ENCODE measurements at regions not wholly inside any gene's neighbourhood (a gene's known extent, or its start where the extent isn't known, plus 50 kb on each side); places are given as distances from the start of the nearest gene placed in this dataset.
A peak's percentile ranks its signal among the peaks of the same experiment; 100 is the strongest.
"Not testable (repeated sequence)": the region's sequence is repeated elsewhere in the genome, so short reads cannot be mapped to it uniquely, and the experiment has no call there.

DNA sequence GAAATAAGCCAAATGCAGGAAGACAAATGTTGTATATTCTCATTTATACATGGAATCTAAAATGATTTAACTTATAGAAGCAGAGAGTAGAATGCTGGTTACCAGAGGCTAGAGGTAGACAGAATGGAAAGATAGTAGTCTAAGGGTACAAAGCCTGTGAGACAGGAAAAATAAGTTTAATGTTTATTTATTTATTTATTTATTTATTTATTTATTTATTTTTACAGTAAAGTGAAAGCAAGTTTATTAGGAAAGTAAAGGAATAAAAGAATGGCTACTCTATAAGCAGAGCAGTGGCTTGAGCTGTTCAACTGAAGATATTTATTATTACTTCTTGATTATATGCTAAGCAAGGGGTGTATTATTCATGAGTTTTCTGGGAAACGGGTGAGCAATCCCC is 203.2 kb downstream of the LAS1L start:
- no peak for DNase-seq

DNA sequence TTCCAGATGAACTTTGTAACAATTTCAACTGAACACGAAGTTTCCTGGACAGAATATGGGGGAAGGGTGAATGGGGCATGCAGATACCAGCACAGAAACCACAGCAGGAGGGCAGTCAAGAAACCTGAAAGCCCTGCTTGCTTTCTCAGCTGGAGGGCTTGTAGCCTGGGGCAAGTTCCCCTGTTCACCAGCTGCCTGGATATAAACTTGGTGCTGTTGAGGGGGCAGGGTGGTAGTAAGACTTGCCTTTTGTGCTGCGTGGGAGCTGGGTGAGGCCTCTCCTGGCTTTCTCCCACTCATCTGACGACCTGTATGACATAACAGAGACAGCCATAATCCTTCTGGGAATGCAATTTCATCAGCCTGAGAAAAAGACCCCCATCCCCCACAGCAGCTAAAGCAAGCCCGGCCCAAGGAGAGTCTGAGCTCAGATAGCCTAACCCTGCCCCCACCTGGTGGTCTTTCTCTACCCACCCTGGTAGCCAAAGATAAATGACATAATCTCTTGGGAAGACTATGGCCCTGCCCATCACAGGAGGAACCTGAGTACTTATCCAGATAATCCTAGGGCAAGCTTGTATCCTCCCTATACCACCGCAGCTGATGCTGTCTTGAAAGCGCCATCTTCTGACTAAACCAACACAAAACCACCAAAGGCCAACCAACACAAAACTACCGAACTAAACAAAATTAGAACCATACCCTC is 234.3 kb downstream of the LAS1L start:
- no peak for DNase-seq

DNA sequence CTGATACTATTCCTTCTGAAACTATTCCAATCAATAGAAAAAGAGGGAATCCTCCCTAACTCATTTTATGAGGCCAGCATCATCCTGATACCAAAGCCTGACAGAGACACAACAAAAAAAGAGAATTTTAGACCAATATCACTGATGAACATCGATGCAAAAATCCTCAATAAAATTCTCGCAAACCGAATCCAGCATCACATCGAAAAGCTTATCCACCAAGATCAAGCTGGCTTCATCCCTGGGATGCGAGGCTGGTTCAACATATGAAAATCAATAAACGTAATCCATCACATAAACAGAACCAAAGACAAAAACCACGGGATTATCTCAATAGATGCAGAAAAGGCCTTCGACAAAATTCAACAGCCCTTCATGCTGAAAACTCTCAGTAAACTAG is 251.7 kb downstream of the LAS1L start:
- not testable (repeated sequence) for DNase-seq

DNA sequence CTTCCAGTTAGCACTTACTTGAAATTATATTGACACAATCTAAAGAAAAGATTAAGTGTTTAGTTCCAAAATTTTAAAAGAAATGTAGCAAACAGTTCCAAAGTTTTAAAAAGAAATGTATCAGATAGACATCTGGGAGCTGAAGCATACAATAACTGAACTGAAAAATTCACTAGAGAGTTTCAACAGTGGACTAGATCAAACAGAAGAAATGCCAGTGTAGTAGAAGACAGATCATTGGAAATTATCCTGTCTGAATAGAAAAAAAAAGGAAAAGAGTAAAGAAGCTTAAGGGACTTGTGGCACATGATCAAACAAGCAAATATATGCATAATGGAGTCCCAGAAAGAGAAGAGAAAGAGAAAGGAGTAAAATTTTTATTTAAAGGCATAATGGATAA is 261.4 kb downstream of the LAS1L start:
- no peak for DNase-seq

DNA sequence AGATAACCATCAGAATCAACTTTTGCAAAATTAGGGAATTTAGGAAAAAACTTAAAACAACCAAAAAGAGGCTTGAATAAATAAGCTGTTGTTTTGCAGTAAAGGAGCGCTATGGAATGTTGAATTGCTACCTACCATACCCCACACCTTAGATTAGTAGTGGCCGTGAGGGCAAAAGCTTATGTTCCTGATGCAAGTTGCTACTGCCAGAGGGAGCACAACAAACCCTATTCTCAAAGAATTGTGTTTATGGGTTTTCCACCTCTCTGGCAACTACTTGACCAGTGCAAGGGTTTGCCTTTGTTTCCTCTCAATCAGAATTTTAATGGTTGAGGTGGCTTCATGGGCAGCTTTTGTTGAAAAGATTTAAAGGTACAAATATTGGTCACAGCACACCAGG is 268.1 kb downstream of the LAS1L start:
- no peak for DNase-seq

DNA sequence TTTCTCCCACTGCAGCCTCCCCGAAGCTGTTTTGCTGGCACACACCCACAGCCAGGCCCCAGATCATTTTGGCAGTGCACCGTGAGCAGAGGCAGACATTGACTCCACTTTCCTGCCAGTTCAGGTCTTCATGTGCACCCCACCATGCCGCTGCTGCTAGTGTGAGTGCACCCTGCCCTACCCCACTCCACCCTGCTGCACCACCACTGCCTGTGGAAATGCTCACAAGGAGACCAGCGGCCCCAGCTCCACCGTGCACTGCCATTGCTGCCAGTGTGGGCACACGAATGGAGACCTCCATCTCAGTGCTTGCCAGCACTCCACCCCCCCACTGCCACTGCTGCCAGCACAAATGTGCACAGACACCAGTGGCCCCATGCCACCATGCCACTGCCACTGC is 277.6 kb upstream of the ZC4H2 start:
- DNase-seq: no peak

DNA sequence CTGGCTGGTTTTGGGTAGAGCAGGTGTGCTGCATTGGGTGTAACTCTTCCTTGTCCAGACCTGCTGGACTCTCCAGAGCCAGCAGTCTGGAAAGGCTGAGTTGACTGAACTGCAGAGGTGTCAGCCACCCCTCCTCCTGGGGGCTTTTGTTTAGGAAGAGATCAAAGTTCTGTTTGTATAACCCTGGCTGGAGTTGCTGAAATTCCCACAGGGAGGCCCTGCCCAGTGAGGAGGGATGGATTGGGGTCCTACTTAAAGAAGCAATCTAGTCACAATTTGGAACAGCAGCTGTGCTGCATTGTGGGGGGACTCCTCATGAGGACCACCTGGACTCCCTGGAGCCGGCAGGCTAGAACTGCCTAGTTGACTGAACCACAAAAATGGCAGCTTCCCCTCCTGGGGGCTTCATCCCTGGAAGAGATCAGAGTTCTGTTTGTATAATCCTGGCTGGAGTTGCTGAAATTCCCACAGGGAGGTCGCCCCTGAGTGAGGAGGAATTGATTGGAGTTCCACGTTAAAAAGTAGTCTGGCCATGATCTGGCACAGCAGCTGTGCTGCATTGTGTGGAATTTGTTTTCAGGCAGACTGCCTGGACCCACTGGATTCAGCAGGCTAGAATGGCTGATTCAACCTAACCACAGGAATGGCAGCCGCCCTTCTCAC is 264.9 kb upstream of the ZC4H2 start:
- no peak for DNase-seq

DNA sequence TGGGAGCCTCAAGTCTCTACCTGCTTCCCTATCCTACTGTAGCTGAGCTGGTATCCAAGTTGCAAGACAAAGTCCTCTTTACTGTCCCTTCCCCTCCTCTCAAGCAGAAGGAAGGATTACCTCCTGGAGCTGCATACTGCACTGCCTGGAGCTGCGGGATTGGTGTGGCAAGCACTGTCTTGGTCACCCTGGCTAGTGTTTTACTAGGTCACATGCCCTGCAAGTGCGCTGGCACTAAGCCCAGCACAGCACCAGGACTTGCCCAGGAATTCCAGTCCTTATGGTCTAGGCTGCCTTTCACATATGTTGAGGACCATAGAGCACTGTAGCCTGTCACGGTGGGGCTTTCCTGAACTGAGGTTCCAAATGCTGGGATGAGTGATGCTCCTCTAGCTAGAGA is 227.3 kb upstream of the ZC4H2 start:
- no peak for DNase-seq

DNA sequence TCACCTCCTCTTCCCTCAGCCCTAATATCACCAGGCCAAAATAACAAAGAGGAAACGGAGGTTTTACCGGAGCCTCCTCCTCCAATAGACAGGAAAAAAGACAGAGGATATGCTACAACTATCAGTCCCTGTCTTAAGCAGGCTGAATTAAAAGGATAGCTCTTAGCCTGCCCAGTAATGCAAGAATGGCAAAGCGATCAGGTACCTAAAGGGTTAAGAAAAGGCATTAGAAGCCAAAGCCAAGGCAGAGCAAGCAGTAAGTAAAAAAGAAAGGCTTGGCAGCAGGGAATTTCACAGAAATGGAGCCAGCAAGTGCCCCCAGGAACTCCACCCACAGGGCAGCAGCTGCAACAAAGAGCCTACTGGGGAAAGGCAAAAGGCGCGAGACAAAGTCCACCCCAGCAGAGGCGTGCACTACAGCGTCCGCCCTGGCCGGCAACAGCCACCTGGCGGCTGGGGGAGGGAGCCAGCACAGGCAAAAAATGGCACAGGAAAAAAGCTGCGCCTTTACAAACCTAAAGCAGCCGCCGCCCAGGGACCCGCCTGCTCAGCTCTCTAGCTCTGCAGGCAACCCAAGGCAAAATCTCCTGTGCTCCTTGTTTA is 220.6 kb upstream of the ZC4H2 start:
- no peak for DNase-seq

DNA sequence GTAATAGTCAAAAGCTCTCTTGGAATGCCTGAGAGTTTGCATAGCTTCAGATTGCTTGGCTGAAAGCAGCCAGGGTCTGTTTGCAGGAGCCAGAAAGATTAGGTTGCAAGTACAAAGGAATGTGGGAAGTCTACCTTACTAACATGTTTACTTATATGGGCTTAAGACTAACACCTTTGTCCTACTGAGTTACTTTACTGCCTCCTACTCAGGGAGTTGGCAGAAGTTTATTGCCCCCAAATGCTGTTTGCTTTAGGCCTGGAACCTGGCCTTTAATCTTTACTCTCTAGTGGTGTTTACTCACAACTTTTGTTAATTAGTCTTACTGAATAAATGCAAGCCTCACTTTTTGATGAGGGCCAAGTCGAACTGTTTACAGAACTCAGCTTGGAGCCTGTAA is 219.4 kb upstream of the ZC4H2 start:
- DNase-seq: no peak

DNA sequence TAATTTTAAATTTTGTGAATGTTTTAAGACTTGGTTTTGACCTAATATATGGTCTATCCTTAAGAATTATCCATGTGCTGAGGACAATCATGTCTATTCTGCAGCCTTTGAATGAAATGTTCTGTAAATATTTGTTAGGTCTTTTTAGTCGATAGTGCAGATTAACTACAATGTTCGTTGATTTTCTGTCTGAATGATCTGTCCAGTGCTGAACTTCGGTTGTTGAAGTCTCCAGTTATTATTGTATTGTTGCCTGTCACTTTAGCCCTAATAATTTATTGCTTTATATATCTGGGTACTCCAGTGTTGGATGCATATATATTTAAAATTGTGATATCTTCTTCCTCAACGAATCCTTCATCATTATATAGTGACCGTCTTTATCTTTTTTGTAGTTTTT is 218.3 kb upstream of the ZC4H2 start:
- no peak for DNase-seq

DNA sequence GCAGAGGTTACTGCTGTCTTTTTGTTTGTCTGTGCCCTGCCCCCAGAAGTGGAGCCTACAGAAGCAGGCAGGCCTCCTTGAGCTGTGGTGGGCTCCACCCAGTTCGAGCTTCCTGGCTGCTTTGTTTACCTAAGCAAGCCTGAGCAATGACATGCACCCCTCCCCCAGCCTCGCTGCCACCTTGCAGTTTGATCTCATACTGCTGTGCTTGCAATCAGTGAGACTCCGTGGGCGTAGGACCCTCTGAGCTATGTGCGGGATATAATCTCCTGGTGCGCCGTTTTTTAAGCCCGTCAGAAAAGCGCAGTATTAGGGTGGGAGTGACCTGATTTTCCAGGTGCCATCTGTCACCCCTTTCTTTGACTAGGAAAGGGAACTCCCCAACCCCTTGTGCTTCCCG is 187.1 kb upstream of the ZC4H2 start:
- DNase-seq: not testable (repeated sequence)

DNA sequence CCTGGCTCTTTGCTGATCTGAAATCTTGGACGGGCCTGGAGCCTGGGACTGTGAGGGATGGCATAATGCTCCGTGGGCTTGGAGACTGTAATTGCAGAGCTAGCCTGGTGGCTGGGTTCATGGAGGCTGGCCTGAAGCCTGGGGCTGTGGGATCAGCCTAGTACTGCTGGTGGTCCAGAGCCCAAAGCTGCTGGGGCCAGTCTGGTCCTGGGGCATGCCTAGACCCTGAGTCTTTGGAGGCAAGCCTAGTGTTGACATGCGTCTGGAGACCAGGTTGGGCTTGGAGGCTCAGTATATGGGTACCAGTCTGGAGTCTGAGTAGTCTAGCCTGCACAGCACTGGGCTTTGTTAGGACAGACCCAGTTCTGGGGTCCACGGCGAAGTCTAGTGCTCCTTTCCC is 172.0 kb upstream of the ZC4H2 start:
- DNase-seq: no peak

DNA sequence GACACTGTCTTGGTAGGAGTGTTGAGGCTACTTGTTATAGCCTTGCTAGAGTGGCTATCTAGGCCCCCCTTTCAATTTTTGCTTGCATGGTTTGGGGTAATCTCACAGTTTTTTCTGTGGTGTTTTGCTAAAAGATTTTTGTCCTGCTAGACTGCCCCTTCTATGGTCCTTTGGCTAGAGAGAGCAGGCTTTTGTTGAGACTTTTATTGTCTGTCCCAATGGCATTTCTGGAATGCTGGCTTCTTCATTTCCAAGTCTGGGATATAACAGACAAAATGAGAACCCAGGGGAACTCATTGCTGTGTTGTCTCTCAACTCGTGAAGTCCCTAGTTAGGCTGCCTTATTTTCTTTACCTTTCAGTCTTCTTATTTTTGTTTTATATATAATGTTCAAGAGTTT is 160.2 kb upstream of the ZC4H2 start:
- no peak for DNase-seq

DNA sequence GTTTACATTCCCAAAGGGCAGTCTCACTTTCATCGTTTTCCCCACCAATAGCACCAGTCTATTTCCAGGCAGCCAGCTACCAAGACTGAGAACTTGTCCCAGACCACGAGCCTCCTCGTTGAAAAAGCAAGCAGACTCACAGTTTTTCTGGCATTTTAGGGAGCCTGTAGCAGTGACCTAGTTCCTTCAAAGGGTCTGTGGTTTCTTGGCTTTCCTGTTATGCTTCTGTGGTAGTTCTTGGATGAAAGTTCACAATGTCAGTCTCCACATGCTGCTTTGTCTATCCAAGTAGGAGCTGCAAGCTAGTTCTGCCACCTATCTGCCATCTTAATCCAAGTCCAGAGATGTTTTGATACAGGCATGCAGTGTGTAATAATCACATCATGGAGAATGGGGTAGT is 151.6 kb upstream of the ZC4H2 start:
- DNase-seq: no peak

DNA sequence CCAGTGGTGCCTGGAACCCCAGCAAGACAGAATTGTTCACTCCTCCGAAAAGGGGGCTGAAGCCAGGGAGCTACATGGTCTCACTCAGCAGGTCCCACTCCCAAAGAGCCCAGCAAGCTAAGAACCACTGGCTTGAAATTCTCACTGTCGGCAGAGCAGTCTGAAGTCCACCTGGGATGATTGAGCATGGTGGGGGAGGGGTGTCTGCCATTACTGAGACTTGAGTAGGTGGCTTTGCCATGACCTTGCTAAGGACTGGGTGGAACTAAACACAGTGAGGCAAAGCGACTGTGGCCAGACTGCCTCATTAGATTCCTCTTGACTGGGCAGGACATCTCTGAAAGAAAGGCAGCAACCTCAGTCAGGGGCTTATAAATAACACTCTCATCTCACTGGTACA is 122.6 kb upstream of the ZC4H2 start:
- no peak for DNase-seq

DNA sequence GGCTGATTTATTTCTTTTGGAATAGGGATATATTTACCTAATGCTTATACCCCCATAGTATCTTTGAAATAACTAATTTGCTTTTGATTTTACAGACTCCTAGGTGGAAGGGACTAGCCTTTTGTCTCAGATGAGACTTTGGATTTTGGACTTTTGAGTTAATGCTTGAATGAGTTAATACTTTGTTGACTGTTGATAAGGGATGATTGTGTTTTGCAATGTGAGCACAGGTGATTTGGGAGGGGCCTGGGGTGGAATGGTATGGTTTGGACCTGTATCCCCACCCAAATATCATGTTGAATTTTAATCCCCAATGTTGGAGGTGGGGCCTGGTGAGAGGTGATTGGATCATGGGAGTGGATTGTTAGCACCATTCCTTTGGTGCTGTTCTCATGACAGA is 117.4 kb upstream of the ZC4H2 start:
- no peak for DNase-seq

DNA sequence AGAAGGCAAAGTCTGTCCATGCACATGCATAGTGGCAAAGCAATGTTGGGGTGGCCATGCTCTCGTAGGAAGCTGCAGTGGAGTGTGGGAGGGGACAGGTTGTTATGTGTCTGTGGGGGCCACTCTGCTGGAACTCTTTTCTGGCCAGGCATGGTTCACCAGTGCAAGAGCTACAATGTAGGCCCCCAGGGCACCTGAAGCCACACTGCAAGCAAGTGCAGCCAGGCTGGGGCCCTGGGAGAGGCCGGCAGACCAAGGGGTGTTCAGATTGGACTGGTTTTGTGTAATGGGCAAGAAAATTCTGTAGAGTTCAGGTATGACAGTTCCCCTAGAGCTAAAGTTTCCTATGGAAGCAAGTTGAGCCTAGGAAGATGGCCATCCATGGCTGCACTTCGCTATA is 97.0 kb upstream of the ZC4H2 start:
- DNase-seq: no peak

DNA sequence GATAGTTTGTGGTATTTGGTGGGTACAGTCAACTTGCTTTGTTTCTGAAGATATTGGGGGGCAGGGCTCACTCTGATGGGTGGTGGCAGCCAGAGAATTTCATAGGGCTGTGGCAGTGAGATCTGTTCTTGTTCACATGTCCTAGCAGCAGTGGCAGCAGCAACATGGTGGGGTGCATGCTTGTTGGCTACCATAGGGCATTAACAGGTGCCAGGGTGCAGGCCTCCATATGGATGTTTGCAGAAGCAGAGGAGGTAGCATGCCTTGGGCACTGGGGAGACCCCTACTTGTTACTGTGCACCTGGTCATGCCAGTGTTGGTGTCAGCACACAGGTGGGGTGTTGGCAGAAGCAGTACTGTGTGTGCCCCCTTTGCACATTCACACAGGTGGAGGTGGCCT is 96.3 kb upstream of the ZC4H2 start:
- no peak for DNase-seq

DNA sequence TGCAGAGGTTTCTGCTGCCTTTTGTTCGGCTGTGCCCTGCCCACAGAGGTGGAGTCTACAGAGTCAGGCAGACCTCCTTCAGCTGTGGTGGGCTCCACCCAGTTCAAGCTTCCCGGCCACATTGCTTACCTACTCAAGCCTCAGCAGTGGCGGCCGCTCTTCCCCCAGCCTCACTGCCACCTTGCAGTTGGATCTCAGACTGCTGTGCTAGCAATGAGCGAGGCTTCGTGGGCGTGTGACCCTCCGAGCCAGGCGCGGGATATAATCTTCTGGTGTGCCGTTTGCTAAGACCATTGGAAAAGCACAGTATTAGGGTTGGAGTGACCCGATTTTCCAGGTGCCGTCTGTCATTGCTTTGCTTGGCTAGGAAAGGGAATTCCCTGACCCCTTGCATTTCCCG is 82.4 kb upstream of the ZC4H2 start:
- DNase-seq: not testable (repeated sequence)

DNA sequence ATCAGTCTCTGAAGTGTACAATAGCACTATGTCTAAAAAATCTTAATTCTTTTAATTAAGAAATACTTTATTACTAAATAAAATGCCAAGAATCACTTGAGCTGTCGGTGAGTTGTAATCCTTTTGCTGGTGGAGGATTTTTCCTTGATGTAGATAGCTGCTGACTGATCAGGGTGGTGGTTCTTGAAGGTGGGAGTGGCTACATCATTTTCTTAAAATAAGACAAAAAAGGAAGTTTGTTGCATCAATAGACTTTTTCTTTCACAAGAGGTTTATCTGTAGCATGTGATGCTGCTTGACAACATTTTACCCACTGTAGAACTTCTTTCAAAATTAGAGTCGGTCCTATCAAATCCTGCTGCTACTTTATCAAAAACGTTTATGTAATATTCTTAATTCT is 68.8 kb upstream of the ZC4H2 start:
- DNase-seq: no peak

DNA sequence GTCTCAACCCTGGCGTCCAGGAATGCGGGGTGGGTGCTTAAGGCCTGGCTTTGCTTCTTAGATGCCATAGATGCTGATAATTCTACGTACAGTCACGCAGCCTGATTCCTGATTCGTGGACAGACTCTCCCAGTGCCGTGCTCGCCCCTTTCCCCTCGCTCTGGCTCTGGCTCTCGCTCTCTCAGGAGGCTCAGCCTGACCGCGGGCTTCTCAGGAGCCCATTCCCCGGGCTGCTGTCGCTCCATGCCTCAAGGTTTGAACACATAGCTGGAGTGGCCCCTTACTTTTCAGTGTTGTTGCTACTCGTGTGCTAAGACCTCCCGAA is 59.2 kb upstream of the ZC4H2 start:
- no peak for DNase-seq

DNA sequence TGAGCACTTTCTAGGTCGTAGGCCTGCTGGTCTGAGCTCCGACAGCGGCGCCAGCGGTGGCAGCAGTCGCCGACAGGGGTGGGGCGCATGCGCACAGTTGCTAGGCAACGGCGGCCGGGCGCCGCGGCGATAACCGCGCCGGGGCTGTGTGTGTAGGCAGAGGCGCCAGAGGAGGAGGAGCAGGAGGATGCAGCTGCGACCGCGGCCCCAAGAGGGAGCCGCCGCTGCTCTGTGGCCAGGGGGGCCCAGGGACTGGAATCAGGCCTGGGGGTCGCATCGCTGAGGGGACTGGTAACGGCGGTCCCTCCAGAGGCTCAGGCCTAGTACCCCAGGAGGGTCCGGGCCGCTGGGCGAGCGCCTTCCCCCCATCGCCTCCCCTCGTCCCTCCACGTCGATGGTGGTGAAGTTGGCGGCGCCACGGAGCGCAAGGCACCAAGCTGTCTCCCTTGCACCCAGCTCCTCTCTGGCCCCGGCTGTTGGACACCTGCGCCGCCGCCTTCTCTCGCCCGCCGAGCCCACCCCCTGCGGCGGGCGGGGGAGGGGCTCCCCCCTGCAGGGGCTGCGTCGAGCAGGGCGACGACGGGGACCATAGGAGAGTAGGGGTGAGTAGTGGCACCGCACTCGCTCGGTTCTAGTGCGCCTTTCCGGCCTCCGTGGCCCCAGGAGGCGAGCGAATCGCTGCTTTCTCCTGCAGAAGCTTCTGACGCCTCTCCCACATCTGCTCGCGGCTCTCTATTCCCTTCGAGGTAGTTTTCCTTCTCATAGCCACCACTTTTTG is 58.6 kb upstream of the ZC4H2 start, which contains the start of gene ZC3H12B:
TSS of gene ZC3H12B (plus strand) at position 159 of the 778 bp plus-strand sequence.
- peak in 1 of 2 experiments; percentile 18 for DNase-seq

DNA sequence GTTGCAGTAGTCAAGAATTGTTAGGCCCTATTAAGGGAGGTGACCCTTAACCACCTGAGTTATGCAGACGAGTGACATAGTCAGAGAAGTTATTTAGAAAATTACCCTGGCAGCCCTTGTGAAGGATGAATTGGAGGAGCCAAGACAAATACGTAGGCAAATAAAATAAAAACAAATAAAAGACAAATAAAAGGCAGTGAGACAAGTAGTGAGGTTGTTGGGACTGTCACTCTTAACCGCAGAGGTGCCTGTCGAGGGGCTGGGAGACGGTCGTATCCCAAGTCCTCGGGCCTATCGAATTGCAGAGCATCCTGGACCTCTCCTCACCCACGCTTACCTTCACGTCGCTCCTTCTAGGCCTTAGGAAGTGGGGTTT is 58.0 kb upstream of the ZC4H2 start:
- no peak for DNase-seq
